Esophagus mucosa (tissue), 1 donor: ENCODE measurements at regions not wholly inside any gene's neighbourhood (a gene's known extent, or its start where the extent isn't known, plus 50 kb on each side); places are given as distances from the start of the nearest gene placed in this dataset.

Source experiments
- ATAC-seq: fragments of 200-7000 bp; cut with Tn5 transposase; one replicate; pipeline ENCODE4 v1.9.1; 2020
- donor health status: DM: yes; HTN: yes; CAD: no.

DNA sequence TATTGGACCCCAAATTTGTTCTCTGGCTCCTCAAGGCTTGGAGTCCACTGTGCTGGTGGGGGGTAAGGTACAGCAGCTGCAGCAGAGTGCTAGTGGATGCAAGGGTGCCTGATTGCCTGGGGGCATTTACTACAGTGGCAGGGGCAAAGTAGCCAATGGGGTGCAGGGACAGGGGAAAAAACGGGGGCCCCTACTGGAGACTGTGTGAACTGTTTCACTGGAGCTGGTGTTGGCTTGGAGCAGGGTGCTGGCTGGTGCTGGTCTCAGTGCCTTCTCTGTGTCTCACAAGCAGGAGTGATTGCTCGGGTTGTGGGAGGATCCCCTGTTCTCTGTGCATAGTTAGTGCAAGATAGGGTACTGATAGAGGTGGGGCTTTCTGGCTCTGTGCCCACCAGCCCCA lies 935.9 kb downstream of the JRKL start:
- no peak for ATAC-seq

DNA sequence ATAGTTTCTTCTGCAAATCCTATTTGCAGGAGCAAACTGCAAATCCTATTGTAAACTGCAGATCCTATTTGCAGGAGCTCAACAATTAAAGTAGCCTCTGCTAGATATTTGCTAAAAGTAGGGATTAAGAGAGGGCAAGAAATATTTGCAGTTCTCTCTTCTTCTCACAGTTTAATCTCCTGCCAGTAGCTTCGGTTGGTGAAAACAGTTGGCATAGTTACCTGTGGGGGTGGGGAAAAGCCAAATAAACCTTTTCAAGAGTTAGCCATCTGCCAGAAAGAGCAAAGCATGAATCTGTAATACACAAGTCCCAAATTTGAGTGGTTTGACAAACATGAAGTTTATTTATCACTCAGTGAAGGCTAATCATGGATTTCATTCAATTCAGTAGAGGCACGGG lies 942.5 kb downstream of the JRKL start:
- ATAC-seq = no peak

DNA sequence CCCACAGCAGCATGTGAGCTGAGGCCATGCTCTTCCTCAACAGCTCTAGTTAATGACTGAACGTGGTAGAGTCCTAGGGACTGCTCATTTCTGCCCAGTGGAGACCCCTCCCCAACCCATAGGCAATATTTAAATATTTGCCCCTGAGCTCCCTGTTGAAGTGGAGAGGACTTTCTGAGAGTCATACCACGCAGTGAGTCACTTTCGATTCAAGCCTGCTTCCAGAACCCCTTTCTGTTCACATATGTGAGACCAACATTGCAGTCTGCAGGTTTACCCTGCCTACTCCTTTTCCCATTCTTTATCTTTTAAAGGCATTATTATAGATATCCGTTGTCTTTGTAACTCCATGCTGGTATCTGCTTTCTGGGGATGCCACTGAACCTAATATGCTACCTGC lies 946.3 kb downstream of the JRKL start:
- no peak for ATAC-seq

DNA sequence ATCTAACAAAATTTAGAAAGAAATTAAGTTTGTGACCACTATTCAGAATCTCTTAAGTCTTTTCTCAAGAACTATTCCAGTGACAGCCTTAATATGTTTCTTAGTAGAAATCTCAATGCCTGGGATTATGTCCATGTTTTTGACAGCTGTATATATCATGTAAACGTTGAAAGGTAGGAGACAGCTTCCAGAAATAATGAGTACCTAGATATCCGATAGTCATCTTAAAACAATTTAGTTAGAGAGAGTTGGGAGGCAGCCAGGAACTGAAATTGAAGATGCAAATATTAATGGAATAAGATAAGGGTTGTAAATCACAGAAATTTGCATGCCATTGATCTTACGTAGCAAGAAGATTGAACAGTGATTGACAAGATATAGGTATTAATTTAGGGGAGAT lies 955.2 kb downstream of the JRKL start:
- no peak for ATAC-seq

DNA sequence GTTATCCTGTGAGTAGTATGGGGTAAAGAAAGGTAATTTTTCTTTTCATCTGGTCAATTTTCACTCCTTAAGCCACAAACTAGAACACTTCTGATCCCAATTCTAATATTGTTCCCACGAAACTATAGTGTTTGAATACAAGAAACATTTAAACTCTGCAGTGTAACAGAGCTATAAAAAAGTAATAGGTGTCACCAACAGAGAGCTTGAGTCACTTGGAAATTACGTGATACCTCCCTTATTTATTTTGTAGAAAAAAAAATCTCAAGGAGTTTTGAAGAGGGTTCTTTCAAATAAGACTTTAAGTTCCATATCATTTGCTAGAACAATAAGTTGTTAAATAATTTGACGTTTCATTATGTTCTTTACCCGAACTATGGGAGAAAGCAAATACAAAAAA lies 959.4 kb downstream of the JRKL start:
- ATAC-seq = no peak

DNA sequence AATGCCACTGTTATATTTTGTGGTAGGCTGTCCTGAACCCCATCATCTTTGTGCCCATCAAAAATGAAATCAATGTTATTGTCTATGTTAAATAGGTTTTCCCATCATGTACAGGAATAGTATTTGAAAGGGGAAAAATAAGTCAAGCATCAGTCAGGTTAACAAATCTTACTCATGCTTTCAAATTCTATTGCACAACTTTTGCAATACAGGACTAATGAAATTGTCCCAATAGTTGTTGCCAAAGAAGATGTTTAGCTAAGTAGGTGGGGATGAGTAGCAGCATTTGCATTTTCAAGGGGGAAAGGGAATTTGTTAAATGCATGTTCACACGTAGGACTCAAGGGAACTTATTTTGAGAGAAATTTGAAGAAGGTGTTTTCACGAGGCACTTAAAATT lies 962.1 kb downstream of the JRKL start:
- no peak for ATAC-seq

DNA sequence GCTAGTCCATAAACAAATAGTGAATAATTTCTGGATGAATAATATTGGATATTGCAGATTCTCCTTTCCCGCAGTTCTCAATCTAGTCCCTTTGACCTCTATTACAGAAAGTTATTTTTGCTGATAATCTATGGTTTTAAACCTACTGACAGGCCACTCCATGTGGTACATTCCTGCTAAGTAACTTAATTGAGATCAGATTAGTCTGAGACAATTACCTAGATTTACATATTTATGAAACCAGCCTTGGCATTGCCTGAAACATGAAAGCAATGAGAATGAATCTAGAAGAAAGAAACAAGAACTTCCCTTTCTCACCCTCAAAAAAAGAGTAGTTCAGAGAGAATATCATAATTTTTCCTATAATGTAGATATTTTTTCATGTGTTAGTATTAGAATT lies 964.2 kb downstream of the JRKL start:
- ATAC-seq = no peak

DNA sequence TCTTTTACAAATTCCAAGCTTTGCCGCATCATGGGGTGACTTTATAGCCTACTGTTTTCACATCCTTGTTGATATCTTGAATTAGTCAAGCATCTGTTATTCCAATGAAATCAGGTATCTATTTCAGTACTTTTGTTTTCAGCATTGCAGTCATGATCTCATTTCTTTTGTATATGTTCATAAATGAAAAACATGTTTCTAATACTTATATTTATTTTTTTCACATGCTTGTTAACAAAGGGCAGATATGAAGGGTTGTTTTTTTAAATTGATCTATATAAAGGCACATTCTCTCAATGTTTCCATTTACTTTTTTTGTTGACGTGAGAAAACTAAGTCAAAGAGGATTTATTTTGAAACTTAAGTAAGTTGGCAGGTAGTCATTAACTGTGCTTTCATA lies 964.8 kb downstream of the JRKL start:
- no peak for ATAC-seq

DNA sequence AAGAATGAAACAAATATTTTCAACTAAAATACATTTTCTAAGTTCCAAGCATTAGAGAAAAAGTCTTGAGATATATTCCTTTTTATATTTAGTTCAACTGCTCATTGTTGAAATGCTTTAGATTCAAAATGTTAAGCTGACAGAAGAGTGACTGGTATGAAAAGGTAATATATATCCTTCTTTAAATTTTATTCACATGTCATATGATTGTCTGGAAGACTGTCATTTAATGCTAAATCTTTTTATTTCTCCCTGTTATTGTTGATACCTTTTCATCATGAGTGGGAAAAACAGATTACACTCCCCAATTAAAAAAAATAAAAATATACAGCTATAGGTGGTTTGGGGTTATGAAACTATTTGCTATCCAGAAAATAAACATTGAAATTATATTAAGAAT lies 965.4 kb downstream of the JRKL start:
- ATAC-seq = no peak

DNA sequence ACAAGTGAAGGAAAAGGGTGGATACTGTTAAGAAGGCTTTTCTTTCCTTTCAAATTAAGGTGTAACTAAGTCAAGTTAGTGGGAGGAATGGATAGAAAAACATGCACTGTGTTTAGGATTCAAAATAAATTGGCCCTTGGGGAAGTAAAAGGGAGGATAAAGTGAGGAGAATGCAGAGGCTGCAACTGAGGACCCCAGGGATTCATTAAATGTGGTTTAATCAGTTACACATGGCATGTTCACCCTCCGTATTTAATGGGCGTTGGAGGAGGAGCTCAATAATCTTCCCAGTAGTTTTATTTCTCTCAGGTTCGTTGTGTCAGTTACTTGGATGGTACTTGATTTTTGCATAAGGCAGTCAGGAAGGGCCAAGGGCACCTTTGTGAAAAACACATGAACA lies 966.3 kb downstream of the JRKL start:
- ATAC-seq = no peak

DNA sequence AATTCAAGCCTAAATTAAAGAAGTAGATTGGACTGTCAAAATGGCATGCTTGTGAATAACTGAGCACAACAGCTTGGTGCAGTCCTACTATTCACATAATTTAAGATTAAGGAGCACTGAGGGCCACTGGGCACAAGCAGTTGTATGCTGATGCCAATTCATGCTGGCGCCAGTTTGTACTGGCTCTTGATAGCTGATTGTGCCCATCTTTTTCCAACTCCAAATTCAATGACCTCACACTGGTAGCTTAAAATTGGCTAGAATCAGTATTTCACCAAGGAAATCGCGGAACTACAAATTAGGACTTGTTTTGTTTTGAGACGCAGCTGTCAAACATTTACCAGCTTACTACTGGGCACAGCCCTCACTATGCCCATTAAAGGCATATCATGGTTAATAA lies 969.2 kb downstream of the JRKL start:
- ATAC-seq = no peak

DNA sequence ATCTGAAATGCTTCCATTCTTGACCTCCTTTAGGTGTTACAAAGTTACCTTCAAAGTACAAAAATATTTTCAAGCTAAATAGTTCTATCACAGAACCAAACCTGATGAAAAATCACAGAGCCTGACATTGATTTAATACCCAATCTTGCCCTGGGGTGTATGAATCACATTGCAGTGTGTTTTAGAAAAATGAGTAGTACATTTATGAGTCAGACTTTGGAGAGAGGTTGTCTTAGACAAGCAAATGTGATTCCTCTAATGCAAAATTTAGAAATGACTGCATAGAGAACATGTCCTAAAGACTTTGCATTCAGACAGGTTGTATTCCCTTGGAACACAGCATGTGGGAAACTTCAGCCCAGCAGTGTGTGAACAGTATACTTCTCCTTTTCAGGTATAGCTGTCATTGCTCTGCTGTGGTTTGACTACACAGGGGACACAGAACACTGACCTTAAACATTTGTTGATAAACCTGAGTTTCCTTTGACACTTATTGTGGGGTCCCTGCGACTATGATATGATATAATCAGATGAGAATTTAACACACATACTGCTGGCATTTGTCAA lies 972.1 kb downstream of the JRKL start:
- ATAC-seq = peak; percentile 69

DNA sequence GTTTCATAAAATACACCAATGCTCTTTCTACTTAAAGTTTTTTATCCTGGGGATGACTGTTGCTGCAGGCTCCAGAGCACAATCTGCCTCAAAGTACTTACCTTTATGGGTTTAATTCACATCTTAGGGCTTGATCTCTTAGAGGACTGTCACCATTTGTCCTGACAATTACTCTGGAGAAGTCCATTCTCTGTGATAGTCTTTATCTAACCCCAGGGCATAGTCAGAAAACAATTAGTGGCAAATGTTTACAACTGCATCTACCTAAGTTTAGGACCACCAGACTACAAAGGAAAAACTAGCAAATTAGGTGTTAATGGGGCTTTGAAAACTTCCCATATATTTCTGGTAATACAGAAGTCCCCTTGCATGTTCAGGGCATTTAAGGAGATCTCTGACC lies 973.5 kb downstream of the JRKL start:
- ATAC-seq = no peak

DNA sequence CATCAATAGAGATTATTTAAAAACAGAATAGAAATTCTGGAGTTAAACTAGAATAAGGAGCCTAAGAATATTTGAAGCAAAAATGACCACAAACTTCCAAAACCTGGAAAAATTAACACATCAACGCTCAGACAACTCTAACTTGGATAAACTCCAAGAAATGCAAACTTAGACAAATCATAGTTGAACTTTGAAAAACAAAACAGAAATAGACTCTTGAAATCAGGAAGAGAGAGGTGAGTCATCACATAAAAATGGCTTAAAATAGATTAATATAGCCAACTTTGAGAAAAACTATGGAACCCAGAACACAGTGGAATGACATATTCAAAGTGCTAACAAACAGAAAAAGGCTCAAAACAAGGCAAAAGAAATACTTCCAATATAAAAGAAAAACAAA lies 974.2 kb downstream of the JRKL start:
- no peak for ATAC-seq

DNA sequence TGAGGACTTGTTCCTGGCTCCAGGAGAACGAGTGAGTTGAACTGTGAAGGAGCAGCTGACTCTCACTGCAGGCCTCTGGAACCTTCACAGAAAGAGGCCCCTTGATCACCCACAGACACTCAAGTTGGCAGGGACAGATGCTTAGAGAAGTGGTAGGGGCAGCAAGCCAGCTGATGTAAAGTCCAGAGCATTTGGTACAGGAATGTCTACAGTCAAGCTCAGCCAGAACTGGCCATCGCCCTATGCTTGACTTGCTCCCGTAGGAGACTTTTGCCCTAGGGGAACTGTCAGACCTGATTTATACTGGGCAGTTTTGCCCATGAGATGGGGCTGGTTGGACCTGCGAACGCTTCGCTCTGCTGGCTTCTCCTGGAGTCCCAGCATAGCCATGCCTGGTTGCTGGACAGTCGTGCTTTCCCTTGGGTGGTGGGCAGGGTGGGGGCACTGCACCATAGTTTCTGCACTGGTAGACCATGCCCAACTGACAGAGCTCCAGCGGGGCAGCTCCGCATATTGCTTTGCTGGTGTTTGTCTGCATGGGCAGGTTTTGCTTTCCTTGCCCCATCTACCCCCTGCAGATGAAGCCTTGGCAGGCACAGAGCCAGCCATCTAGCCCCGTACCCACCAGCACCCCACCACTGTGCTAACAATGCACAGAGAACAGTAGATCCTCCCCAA lies 977.7 kb downstream of the JRKL start:
- ATAC-seq = no peak

DNA sequence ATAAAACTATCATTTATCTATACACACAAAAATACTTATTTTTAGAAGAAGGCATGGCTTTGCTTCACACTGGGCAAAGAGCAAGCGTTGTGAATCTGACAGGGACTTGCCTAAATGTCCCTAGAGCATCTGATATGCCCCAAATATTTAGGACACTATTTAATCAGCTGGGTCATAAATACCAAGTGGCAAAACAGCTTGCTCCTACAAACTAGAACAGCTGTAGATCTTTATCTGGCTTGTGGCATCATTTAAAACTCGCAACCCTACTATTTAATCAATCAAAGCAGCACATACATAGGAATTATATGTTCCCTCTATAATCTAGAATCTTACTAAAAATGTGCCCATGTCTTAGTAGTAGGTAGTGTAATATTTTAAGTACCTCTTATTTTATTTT lies 999.5 kb downstream of the JRKL start:
- ATAC-seq = no peak

DNA sequence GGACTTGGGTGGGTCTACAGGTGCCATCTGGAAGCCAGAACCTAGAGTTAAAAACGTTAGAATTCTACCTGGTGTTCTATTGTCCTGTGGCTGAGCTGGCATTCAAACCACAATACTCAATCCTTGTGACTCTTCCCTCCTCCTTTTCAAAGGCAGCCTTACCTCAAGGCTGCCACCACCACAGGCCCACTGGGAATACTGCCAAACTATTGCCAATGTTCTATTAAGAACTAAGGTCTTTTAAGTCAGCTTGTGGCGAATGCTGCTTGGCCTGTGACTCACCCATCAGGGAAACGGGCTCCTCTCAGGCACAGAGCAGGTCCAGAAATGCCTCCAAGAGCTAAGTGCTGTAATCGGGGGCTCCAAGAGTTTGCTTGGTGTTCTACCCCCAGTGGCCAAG lies 1008.4 kb downstream of the JRKL start:
- no peak for ATAC-seq

DNA sequence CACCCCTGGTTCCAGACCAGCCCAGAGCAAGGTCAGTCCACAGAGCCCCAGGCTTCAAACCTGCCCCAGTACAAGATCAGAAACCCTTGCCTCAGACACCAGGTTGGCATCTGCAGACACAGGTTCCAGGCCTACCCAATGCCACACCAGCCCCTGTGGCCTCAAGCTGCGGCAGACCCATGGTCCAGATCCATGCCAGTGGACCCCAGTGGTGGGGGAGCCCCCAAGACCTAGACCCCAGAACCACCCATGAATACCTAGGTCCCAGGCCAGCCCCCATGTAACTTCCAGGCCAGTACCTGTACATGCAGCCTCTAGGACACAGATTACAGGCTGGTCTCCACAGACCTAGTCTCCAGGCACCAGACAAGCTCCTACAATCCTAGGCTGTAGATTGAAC lies 1019.3 kb downstream of the JRKL start:
- ATAC-seq = no peak

DNA sequence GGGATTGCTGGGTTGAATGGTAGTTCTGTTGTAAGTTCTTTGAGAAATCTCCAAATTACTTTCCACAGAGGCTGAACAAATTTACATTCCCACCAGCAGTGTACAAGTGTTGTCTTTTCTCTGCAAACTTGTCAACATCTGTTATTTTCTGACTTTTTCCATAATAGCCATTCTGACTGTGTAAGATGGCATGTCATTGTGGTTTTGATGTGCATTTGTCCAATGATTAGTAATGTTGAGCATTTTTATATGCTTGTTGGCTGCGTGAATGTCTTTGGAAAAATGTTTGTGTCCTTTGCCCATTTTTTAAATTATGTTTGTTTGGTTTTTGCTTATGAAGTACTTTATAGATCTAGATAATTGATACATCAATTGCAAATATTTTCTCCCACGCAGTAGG lies 1025.0 kb downstream of the JRKL start:
- ATAC-seq = no peak

DNA sequence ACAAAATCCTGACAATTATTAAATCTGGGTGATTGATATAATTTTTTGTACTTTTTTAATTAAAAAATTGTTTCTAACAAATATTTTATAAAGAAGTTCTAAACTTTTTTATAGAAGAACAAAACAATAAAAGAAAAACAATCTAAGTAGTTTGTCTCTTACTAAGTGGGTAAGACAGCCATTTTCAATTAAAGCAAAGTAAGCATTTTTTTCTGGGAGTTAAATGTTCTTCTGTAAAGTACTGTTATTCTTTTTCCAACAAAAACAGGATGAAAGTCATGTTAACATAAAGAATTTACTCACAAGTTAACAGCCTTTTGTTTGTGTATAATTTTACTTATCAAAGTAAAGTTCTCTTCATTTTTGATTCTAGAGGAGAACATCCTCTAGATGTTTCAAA lies 1029.9 kb downstream of the JRKL start:
- ATAC-seq = no peak

DNA sequence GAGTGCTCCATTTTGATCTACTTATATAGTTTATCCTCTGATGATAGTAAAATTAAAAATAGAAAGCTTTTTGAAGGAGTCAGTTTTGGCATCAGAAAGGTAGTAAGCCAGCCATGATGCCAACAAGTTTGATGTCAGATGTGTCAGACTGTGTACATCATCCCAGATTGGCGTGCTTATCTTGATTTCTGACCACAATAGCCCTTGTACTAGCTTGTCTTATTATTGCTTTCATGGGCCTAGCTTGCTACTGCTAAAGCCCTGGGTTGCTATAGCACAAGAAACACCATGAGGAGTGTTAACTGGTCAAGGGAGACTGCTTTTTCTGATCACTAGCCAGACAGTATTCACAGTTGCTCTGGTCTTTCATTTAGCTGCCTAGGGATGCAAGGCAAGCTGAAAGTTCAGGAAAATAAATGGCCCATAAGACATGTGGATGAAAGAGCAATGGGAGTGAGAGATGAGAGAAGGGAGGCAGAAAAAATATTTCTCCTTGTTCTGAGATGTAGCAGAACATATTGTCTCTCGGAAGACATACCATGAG lies 1038.5 kb downstream of the JRKL start:
- ATAC-seq = no peak

DNA sequence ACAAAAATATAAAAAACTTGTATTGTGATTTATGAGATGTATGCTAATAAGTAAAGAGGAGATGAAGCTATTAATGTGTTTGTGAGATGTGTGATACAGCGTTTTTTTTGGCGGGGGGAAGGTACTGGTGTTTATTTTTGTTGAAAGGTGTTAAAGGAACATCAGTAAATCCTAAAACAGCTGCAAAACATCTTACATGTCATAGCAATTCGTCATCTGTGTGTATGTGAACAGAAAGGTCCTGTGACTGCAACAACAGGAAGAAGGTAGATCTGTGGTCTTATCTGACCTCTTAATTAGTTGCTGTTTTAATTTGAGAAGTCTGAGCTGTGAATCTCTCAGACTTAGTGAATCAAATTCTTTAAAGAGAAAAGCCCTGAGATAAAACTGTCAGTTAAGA lies 1041.1 kb downstream of the JRKL start:
- ATAC-seq = no peak

DNA sequence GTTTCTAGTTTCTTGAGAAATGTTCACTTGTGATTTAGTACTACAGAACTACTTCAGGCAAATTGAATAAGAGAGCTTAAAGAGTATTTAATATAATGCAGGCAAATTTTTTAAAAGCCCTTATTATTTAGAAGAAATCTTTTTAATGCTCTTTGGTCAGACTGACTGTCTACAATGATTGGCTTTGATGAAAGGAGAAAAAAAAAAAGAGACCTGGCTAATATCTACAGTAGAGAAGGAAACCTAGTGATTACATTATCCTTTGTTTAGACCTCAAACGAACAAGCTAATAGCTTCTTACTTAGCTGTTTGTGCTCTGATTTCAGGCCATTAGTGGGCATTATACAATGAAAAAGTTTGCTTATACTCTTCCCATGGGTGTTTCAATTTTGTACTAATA lies 1043.1 kb downstream of the JRKL start:
- ATAC-seq = no peak

DNA sequence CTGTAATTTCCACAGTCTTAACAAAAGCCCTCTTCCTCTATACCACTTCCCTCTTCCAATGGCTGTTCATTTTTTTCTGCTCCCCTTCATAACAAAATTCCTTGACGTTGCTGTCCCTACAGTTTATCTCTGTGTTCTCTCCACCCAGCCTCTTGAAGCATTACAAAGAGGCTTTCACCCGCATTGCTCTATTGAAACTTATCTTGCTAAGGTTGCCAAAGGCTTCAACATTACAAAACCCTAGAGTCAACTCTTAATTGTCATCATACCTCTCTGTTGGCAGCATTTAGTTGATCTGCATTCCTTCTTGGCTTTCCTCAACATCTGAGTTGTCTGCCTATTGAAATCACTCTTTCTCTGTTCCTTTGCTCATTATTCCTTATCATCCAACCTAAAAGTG lies 1055.7 kb downstream of the JRKL start:
- ATAC-seq = no peak

DNA sequence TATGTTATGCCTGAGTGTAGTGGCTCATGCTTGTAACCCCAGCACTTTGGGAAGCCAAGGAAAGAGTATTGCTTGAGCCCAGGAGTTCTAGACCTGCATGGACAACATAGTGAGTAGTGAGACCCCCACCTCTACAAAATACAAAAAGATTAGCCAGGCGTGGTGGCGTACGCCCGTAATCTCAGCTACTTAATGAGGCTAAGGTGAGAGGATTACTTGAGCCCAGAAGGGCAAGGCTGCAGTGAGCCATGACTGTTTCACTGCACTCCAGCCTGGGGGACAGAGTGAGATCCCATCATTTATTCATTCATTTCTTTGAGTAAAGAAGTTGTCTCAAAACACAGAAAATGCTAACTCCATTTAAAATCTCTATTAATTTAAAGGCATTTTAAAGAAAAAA lies 1061.6 kb downstream of the JRKL start:
- ATAC-seq = no peak
